Trophoblast cell (in vitro differentiated cells and primary cell): ENCODE measurements at regions not wholly inside any gene's neighbourhood (a gene's known extent, or its start where the extent isn't known, plus 50 kb on each side); places are given as distances from the start of the nearest gene placed in this dataset.
"Not testable (repeated sequence)": the region's sequence is repeated elsewhere in the genome, so short reads cannot be mapped to it uniquely, and the experiment has no call there.

Experiments
- DNase-seq, 2 donors: peaks; one replicate each; pipeline ENCODE4 v3.0.0-alpha.2; 2016
- H2AFZ ChIP-seq: 2 replicates; pipeline ENCODE4 v1.6.1; 2013; ENCODE audit warnings: low read length, moderate library complexity, mild to moderate bottlenecking; ENCODE audit not compliant: insufficient read depth, poor library complexity
- H2AK5ac ChIP-seq: 2 replicates; pipeline ENCODE4 v1.6.1; 2013; ENCODE audit warnings: mild to moderate bottlenecking, low read length
- H2BK120ac ChIP-seq: 2 replicates; pipeline ENCODE4 v1.6.1; 2013; ENCODE audit warnings: low read length, mild to moderate bottlenecking, moderate library complexity; ENCODE audit not compliant: insufficient read depth, poor library complexity
- H2BK12ac ChIP-seq: 2 replicates; pipeline ENCODE4 v1.6.1; 2013; ENCODE audit warnings: mild to moderate bottlenecking, low read length, moderate library complexity
- H2BK5ac ChIP-seq: 2 replicates; pipeline ENCODE4 v1.6.1; 2013; ENCODE audit warnings: low read length, low read depth, moderate library complexity, mild to moderate bottlenecking; ENCODE audit not compliant: poor library complexity
- H3K14ac ChIP-seq: 2 replicates; pipeline ENCODE4 v1.6.1; 2013; ENCODE audit warnings: mild to moderate bottlenecking, low read length
- H3K18ac ChIP-seq: 2 replicates; pipeline ENCODE4 v1.6.1; 2013; ENCODE audit warnings: mild to moderate bottlenecking, low read length
- H3K23ac ChIP-seq: 2 replicates; pipeline ENCODE4 v1.6.1; 2013; ENCODE audit warnings: low read length
- H3K27ac ChIP-seq: 2 replicates; pipeline ENCODE4 v1.5.1; 2013; ENCODE audit warnings: low read depth, mild to moderate bottlenecking, inconsistent platforms, low read length, moderate library complexity
- H3K27me3 ChIP-seq: 2 replicates; pipeline ENCODE4 v1.6.1; 2013; ENCODE audit warnings: inconsistent platforms, mild to moderate bottlenecking, low read length, moderate library complexity; ENCODE audit not compliant: insufficient read depth
- H3K36me3 ChIP-seq, 2 experiments: 1 replicate in 1 of 2; 2 replicates in 1 of 2; pipeline ENCODE4 v1.6.1; 2013; ENCODE audit warnings: low read length in 2 of 2, mild to moderate bottlenecking in 2 of 2, moderate library complexity in 1 of 2; ENCODE audit not compliant: insufficient read depth in 2 of 2, control insufficient read depth in 1 of 2
- H3K4ac ChIP-seq: 2 replicates; pipeline ENCODE4 v1.6.1; 2013; ENCODE audit warnings: low read depth, mild to moderate bottlenecking, low read length, moderate library complexity
- H3K4me1 ChIP-seq, 2 experiments: 1 replicate in 1 of 2; 2 replicates in 1 of 2; pipeline ENCODE4 v1.6.1; 2013; ENCODE audit warnings: low read length in 2 of 2, mild to moderate bottlenecking in 2 of 2, moderate library complexity in 1 of 2; ENCODE audit not compliant: insufficient read depth in 2 of 2, control insufficient read depth in 1 of 2
- H3K4me2 ChIP-seq: 2 replicates; pipeline ENCODE4 v1.6.1; 2013; ENCODE audit warnings: inconsistent platforms, mild to moderate bottlenecking, low read length, moderate library complexity
- H3K4me3 ChIP-seq: 2 replicates; pipeline ENCODE4 v1.5.1; 2013; ENCODE audit warnings: mild to moderate bottlenecking, low read depth, low read length, inconsistent platforms
- H3K79me1 ChIP-seq: one replicate; pipeline ENCODE4 v1.6.1; 2013; ENCODE audit warnings: low read length
- H3K79me2 ChIP-seq: 2 replicates; pipeline ENCODE4 v1.6.1; 2013; ENCODE audit warnings: low read length, mild to moderate bottlenecking; ENCODE audit not compliant: control insufficient read depth, insufficient read depth, poor library complexity
- H3K9ac ChIP-seq: 2 replicates; pipeline ENCODE4 v1.6.1; 2013; ENCODE audit warnings: mild to moderate bottlenecking, low read length
- H3K9me3 ChIP-seq: 2 replicates; pipeline ENCODE4 v1.6.1; 2013; ENCODE audit warnings: low read depth, mild to moderate bottlenecking, control low read depth, inconsistent platforms, low read length; ENCODE audit not compliant: insufficient read depth
- H4K12ac ChIP-seq: 2 replicates; pipeline ENCODE4 v1.6.1; 2013; ENCODE audit warnings: low read depth, mild to moderate bottlenecking, low read length, moderate library complexity
- H4K8ac ChIP-seq: 2 replicates; pipeline ENCODE4 v1.6.1; 2013; ENCODE audit warnings: low read depth, mild to moderate bottlenecking, low read length, moderate library complexity
- H4K91ac ChIP-seq: one replicate; pipeline ENCODE4 v1.6.1; 2013; ENCODE audit warnings: low read depth, mild to moderate bottlenecking, low read length, moderate library complexity
- WGBS: extraction: QIAGEN DNeasy Blood & Tissue Kit; methylation state at CpG from one replicate; pipeline ENCODE4 v1.1.7; 2013; ENCODE audit warnings: missing lambda C conversion rate; ENCODE audit not compliant: insufficient read length, insufficient coverage; ENCODE audit errors: extremely low coverage; 5-methylcytosine and 5-hydroxymethylcytosine counted together

DNA sequence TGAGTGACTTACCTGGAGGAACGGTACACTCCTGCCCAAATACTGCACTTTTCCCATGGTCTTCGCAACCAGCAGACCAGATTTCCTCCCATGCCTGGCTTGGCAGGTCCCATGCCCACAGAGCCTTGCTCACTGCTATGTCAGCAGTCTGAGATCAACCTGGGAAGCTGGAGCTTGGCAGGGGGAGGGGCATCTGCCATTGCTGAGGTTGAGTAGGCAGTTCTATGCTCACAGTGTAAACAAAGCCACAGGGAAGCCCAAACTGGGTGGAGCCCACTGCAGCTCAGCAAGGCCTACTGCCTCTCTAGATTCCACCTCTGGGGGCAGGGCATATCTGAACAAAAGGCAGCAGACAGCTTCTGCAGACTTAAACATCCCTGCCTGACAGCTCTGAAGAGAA, 435.3 kb upstream of the STEAP1 start:
- H3K9me3 ChIP-seq, H2AK5ac ChIP-seq, H3K4me3 ChIP-seq, H3K18ac ChIP-seq, H2AFZ ChIP-seq, H4K8ac ChIP-seq, H3K4me2 ChIP-seq, H3K79me2 ChIP-seq, DNase-seq, H3K79me1 ChIP-seq, H3K4me1 ChIP-seq, H2BK12ac ChIP-seq, H3K27me3 ChIP-seq, H4K12ac ChIP-seq, H2BK120ac ChIP-seq, H3K36me3 ChIP-seq, H2BK5ac ChIP-seq, H3K9ac ChIP-seq, H3K23ac ChIP-seq, H3K4ac ChIP-seq, H3K27ac ChIP-seq, H4K91ac ChIP-seq, H3K14ac ChIP-seq: not testable (repeated sequence)
- WGBS: no CpG with 5 or more reads among the region's 2 CpGs

DNA sequence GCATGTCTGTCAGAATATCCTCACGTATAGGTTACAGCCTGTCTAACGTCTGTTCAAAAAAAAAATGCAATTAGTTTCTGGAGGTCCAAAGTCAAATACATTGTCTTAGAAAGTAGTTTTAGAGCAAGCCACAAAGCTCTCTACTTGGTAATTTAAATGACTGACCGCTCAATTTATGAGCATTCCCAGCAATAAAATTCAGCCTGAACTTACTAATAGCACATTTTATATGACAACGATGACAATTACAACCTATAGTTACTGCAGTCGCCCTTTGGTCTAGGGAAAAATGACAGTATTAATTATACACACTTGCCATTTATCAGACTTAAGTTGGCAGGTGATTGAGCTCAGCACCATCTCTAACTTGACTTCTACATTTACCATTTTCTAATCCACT, 425.8 kb upstream of the STEAP1 start:
- Histone ChIP-seq H3K27me3 (no peaks in the 10 kb centered on the region), H3K27ac (no peak overlapping the region), H3K14ac (no peak overlapping the region), H3K79me1 (no peaks in the 10 kb centered on the region), H4K91ac (no peak overlapping the region), H3K9ac (no peak overlapping the region), H3K4ac (no peak overlapping the region), H3K9me3 (no peaks in the 10 kb centered on the region), H3K36me3 (no peaks in the 10 kb centered on the region), H2BK120ac (no peak overlapping the region), H2BK12ac (no peak overlapping the region), H2BK5ac (no peak overlapping the region), H3K4me3 (no peak overlapping the region), H4K8ac (no peak overlapping the region), H3K4me2 (no peak overlapping the region), H3K79me2 (no peaks in the 10 kb centered on the region), H4K12ac (no peak overlapping the region), H3K18ac (no peak overlapping the region), H3K23ac (no peak overlapping the region), H2AFZ (no peak overlapping the region), H2AK5ac (no peak overlapping the region), H3K4me1 (no peaks in the 10 kb centered on the region)
- WGBS: no CpG with 5 or more reads among the region's 5 CpGs
- no peak for DNase-seq

DNA sequence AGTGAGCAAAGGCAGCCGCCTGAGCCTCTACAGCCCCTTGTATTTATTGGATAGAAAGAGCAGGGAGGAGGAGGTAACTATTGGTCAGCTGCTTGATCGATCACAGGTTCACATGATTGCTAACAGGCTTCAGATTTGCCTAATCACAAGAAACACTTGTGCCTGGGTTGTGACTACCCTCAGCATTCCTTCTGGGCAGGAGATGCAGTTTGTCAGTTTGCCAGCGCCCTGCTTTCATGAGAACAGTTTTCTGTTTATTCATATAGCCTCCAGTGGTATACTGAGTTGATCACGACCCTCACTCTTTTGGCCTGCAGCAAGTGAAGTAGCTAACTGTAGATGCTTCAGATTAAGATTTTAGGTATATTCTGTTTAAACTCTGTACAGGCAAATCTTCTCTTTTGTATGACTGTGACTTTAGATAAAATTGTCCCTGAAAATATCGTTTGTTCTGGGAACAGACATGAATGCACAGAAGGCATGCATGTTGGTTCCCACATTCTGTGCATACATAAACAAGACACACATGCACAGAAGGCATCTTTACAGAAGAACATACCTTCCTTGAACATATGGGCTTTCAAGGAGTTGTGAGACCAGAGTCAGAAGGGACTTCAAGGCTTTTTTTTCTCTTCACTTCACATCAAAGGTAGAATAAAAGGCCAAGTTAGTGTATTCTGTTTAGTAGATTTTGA, 422.4 kb upstream of the STEAP1 start:
- Histone ChIP-seq H3K18ac (no peak overlapping the region), H3K79me1 (no peaks in the 10 kb centered on the region), H3K27me3 (no peaks in the 10 kb centered on the region), H2BK5ac (no peak overlapping the region), H3K79me2 (no peaks in the 10 kb centered on the region), H2AK5ac (no peak overlapping the region), H3K9me3 (no peaks in the 10 kb centered on the region), H2BK12ac (no peak overlapping the region), H4K12ac (no peak overlapping the region), H3K14ac (no peak overlapping the region), H2BK120ac (no peak overlapping the region), H3K4me1 (no peaks in the 10 kb centered on the region), H4K8ac (no peak overlapping the region), H3K36me3 (no peaks in the 10 kb centered on the region), H3K23ac (no peak overlapping the region), H3K27ac (no peak overlapping the region), H3K4me2 (no peak overlapping the region), H3K9ac (no peak overlapping the region), H3K4ac (no peak overlapping the region), H2AFZ (no peak overlapping the region), H3K4me3 (no peak overlapping the region), H4K91ac (no peak overlapping the region)
- no CpG with 5 or more reads among the region's 5 CpGs for WGBS
- DNase-seq: no peak

DNA sequence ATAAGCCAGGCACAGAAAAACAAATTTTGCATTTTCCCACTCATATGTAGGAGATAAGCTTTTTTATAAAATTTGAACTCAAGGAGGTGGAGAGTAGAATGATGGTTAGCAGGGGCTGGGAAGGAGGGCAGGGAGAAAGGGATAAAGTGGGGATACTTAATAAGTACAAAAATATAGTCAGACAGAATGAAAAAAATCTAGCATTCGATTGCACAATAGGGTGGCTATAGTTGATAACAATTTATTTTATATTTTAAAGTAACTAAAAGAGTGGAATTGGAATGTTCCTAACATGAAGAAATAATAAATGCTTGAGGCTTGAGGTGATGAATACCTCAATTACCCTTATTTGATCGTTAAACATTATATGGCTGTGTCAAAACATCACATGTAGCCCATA, 415.7 kb upstream of the STEAP1 start:
- WGBS: no CpG with 5 or more reads among the region's 2 CpGs
- no peak overlapping the region for H2AK5ac ChIP-seq
- H3K4ac ChIP-seq: no peak overlapping the region
- H3K14ac ChIP-seq: no peak overlapping the region
- H3K79me2 ChIP-seq: no peaks in the 10 kb centered on the region
- H3K4me2 ChIP-seq: no peak overlapping the region
- H4K8ac ChIP-seq: no peak overlapping the region
- no peak overlapping the region for H3K4me3 ChIP-seq
- no peak overlapping the region for H2BK120ac ChIP-seq
- H4K12ac ChIP-seq: no peak overlapping the region
- H3K23ac ChIP-seq: no peak overlapping the region
- no peak for DNase-seq
- no peaks in the 10 kb centered on the region for H3K4me1 ChIP-seq
- H3K18ac ChIP-seq: no peak overlapping the region
- no peaks in the 10 kb centered on the region for H3K9me3 ChIP-seq
- H2BK5ac ChIP-seq: no peak overlapping the region
- H3K27me3 ChIP-seq: no peaks in the 10 kb centered on the region
- no peak overlapping the region for H2BK12ac ChIP-seq
- no peak overlapping the region for H4K91ac ChIP-seq
- no peak overlapping the region for H3K27ac ChIP-seq
- no peak overlapping the region for H2AFZ ChIP-seq
- H3K9ac ChIP-seq: no peak overlapping the region
- no peaks in the 10 kb centered on the region for H3K79me1 ChIP-seq
- no peaks in the 10 kb centered on the region for H3K36me3 ChIP-seq
